Neural cell (in vitro differentiated cells): ENCODE measurements at regions not wholly inside any gene's neighbourhood (a gene's known extent, or its start where the extent isn't known, plus 50 kb on each side); places are given as distances from the start of the nearest gene placed in this dataset.

Experiments used
- H2AFZ ChIP-seq: fragments of 200-600, 300-800 bp; sonication (generic), shearing (Covaris generic); 2 replicates; pipeline ENCODE4 v1.6.0; 2014; ENCODE audit warnings: low read depth, mild to moderate bottlenecking, antibody characterized with exemption, low read length, moderate library complexity
- H3F3A ChIP-seq: fragments of 200-600 bp; shearing (Covaris generic); 2 replicates; pipeline ENCODE4 v1.6.1; 2016; ENCODE audit warnings: mild to moderate bottlenecking, moderate library complexity, mixed read lengths, antibody characterized with exemption, low read length; ENCODE audit not compliant: insufficient read depth, poor library complexity, severe bottlenecking
- H3K27ac ChIP-seq: fragments of 200-600, 300-800 bp; sonication (generic), shearing (Covaris generic); 2 replicates; pipeline ENCODE4 v1.5.1; 2014; ENCODE audit warnings: mild to moderate bottlenecking, low read length, moderate library complexity
- H3K27me3 ChIP-seq: fragments of 300-800, 200-600 bp; sonication (generic), shearing (Covaris generic); 2 replicates; pipeline ENCODE4 v1.6.0; 2014; ENCODE audit warnings: mild to moderate bottlenecking, low read depth, low read length, moderate library complexity; ENCODE audit not compliant: insufficient read depth
- H3K36me3 ChIP-seq: fragments of 300-800, 200-600 bp; sonication (generic), shearing (Covaris generic); 2 replicates; pipeline ENCODE4 v1.5.1; 2014; ENCODE audit warnings: mild to moderate bottlenecking, antibody characterized with exemption, low read length, moderate library complexity; ENCODE audit not compliant: insufficient read depth
- H3K4me2 ChIP-seq: fragments of 300-800, 200-600 bp; sonication (generic), shearing (Covaris generic); 2 replicates; pipeline ENCODE4 v1.6.0; 2014; ENCODE audit warnings: mild to moderate bottlenecking, low read length
- H3K4me3 ChIP-seq: fragments of 300-800, 200-600 bp; sonication (generic), shearing (Covaris generic); 2 replicates; pipeline ENCODE4 v1.5.1; 2014; ENCODE audit warnings: mild to moderate bottlenecking, low read length, moderate library complexity
- H3K79me2 ChIP-seq: fragments of 200-600 bp; shearing (Covaris generic); replicated peaks from 2 replicates; pipeline ENCODE4 v1.6.0; 2014; ENCODE audit warnings: mild to moderate bottlenecking, low read length, moderate library complexity; ENCODE audit not compliant: insufficient read depth
- H3K9ac ChIP-seq: fragments of 300-800, 200-600 bp; sonication (generic), shearing (Covaris generic); 2 replicates; pipeline ENCODE4 v1.6.1; 2016; ENCODE audit warnings: mild to moderate bottlenecking, low read length, mixed read lengths
- H3K9me2 ChIP-seq: fragments of 200-600 bp; shearing (Covaris generic); 2 replicates; pipeline ENCODE4 v1.6.1; 2016; ENCODE audit warnings: mild to moderate bottlenecking, low read length, mixed read lengths; ENCODE audit not compliant: insufficient read depth
- H3K9me3 ChIP-seq: fragments of 200-600, 300-800 bp; sonication (generic), shearing (Covaris generic); 2 replicates; pipeline ENCODE4 v1.6.1; 2016; ENCODE audit warnings: mild to moderate bottlenecking, mixed run types, low read length, moderate library complexity, mixed read lengths
- H4K20me1 ChIP-seq: fragments of 200-600 bp; shearing (Covaris generic); 2 replicates; pipeline ENCODE4 v1.6.1; 2016; ENCODE audit warnings: mild to moderate bottlenecking, mixed run types; ENCODE audit not compliant: insufficient read depth
- EP300 ChIP-seq: fragments of 450-650 bp; conservative IDR thresholded peaks from 2 replicates; pipeline ENCODE4 v1.6.1; 2014; ENCODE audit warnings: antibody characterized with exemption, mild to moderate bottlenecking, moderate library complexity; ENCODE audit not compliant: poor library complexity, severe bottlenecking
- EZH2 ChIP-seq: fragments of 200-600, 300-800 bp; shearing (Covaris generic), sonication (generic); IDR thresholded peaks from 2 replicates; pipeline ENCODE4 v1.6.1; 2014; ENCODE audit warnings: antibody characterized with exemption, low read length, borderline replicate concordance, mild to moderate bottlenecking; ENCODE audit not compliant: insufficient read depth, poor library complexity, severe bottlenecking
- MXI1 ChIP-seq: fragments of 450-650 bp; conservative IDR thresholded peaks from 2 replicates; pipeline ENCODE4 v1.6.1; 2014; ENCODE audit warnings: antibody characterized with exemption, mild to moderate bottlenecking; ENCODE audit not compliant: poor library complexity, severe bottlenecking
- POLR2AphosphoS5 ChIP-seq: IDR thresholded peaks from 2 replicates; pipeline ENCODE4 v1.6.1; 2012
- RAD21 ChIP-seq: fragments of 450-650 bp; conservative IDR thresholded peaks from 2 replicates; pipeline ENCODE4 v1.6.1; 2014; ENCODE audit warnings: antibody characterized with exemption, mild to moderate bottlenecking, moderate library complexity
- SMC3 ChIP-seq: fragments of 450-650 bp; conservative IDR thresholded peaks from 2 replicates; pipeline ENCODE4 v1.6.1; 2014; ENCODE audit warnings: antibody characterized with exemption, mild to moderate bottlenecking, moderate library complexity; ENCODE audit not compliant: poor library complexity
- TAF1 ChIP-seq: IDR thresholded peaks from 2 replicates; pipeline ENCODE4 v1.6.1; 2012; ENCODE audit warnings: low read depth
- TF ChIP-seq, protein P1 (sequence below): fragments of 450-650 bp; IDR thresholded peaks from 2 replicates; pipeline ENCODE4 v1.5.1; 2014; ENCODE audit warnings: antibody characterized with exemption, mild to moderate bottlenecking, moderate library complexity; ENCODE audit not compliant: poor library complexity, severe bottlenecking
- TF ChIP-seq, protein P2 (sequence below): IDR thresholded peaks from 2 replicates; pipeline ENCODE4 v1.6.1; 2012; ENCODE audit warnings: borderline replicate concordance

DNA sequence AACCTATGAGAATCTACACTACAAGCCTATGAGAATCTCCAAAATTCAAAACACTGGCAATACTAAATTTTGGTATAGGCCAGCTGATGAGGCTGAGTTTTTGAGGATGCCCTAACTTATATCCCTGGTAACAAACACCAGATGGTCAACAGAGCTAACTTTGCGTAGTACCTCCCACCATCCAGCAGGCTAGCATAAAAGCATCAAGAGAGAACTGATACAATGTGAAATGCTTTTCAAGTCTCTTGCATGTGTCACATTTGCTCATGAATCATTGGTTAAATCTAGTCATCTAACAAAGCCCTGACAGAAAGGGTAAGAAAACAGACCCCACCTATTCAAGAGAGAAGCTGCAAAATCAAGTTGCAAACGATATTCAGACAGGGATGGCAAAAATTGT, 1609.7 kb upstream of the CDH9 start:
- Histone ChIP-seq H3K27me3 (no peaks in the 10 kb centered on the region), H3K9me3 (no peaks in the 10 kb centered on the region), H3K4me3 (no peak overlapping the region), H3K36me3 (no peaks in the 10 kb centered on the region), H4K20me1 (no peaks in the 10 kb centered on the region), H2AFZ (no peak overlapping the region), H3K4me2 (no peak overlapping the region), H3K27ac (no peak overlapping the region), H3K79me2 (no peaks in the 10 kb centered on the region), H3K9me2 (no peaks in the 10 kb centered on the region), H3K9ac (no peak overlapping the region), H3F3A (no peaks in the 10 kb centered on the region)
- TF ChIP-seq TAF1 (no peak), POLR2AphosphoS5 (no peak), MXI1 (no peak), RAD21 (no peak), SMC3 (no peak), EZH2 (no peak), EP300 (no peak)
- TF ChIP-seq, protein P1, sequence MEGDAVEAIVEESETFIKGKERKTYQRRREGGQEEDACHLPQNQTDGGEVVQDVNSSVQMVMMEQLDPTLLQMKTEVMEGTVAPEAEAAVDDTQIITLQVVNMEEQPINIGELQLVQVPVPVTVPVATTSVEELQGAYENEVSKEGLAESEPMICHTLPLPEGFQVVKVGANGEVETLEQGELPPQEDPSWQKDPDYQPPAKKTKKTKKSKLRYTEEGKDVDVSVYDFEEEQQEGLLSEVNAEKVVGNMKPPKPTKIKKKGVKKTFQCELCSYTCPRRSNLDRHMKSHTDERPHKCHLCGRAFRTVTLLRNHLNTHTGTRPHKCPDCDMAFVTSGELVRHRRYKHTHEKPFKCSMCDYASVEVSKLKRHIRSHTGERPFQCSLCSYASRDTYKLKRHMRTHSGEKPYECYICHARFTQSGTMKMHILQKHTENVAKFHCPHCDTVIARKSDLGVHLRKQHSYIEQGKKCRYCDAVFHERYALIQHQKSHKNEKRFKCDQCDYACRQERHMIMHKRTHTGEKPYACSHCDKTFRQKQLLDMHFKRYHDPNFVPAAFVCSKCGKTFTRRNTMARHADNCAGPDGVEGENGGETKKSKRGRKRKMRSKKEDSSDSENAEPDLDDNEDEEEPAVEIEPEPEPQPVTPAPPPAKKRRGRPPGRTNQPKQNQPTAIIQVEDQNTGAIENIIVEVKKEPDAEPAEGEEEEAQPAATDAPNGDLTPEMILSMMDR: no peak
- TF ChIP-seq, protein P2, sequence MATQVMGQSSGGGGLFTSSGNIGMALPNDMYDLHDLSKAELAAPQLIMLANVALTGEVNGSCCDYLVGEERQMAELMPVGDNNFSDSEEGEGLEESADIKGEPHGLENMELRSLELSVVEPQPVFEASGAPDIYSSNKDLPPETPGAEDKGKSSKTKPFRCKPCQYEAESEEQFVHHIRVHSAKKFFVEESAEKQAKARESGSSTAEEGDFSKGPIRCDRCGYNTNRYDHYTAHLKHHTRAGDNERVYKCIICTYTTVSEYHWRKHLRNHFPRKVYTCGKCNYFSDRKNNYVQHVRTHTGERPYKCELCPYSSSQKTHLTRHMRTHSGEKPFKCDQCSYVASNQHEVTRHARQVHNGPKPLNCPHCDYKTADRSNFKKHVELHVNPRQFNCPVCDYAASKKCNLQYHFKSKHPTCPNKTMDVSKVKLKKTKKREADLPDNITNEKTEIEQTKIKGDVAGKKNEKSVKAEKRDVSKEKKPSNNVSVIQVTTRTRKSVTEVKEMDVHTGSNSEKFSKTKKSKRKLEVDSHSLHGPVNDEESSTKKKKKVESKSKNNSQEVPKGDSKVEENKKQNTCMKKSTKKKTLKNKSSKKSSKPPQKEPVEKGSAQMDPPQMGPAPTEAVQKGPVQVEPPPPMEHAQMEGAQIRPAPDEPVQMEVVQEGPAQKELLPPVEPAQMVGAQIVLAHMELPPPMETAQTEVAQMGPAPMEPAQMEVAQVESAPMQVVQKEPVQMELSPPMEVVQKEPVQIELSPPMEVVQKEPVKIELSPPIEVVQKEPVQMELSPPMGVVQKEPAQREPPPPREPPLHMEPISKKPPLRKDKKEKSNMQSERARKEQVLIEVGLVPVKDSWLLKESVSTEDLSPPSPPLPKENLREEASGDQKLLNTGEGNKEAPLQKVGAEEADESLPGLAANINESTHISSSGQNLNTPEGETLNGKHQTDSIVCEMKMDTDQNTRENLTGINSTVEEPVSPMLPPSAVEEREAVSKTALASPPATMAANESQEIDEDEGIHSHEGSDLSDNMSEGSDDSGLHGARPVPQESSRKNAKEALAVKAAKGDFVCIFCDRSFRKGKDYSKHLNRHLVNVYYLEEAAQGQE: no peak

GRCh38 chr5:28632607-28633006, 1594.2 kb upstream of the CDH9 start:
- Histone ChIP-seq H3K27ac (no peak overlapping the region), H3K9ac (no peak overlapping the region), H3K4me3 (no peak overlapping the region), H3K79me2 (no peaks in the 10 kb centered on the region), H3K36me3 (no peaks in the 10 kb centered on the region), H4K20me1 (no peaks in the 10 kb centered on the region), H3K9me2 (no peaks in the 10 kb centered on the region), H3K27me3 (no peaks in the 10 kb centered on the region), H2AFZ (no peak overlapping the region), H3K9me3 (no peaks in the 10 kb centered on the region), H3F3A (no peaks in the 10 kb centered on the region), H3K4me2 (no peak overlapping the region)
- no peak for TF ChIP-seq RAD21
- TF ChIP-seq TAF1: no peak
- TF ChIP-seq EP300: no peak
- no peak for TF ChIP-seq MXI1
- TF ChIP-seq, protein P1: no peak
- TF ChIP-seq, protein P2: no peak
- no peak for TF ChIP-seq EZH2
- TF ChIP-seq SMC3: no peak
- no peak for TF ChIP-seq POLR2AphosphoS5
